ENCODE measurements at regions not wholly inside any gene's neighbourhood (a gene's known extent, or its start where the extent isn't known, plus 50 kb on each side); places are given as distances from the start of the nearest gene placed in this dataset.

DNA sequence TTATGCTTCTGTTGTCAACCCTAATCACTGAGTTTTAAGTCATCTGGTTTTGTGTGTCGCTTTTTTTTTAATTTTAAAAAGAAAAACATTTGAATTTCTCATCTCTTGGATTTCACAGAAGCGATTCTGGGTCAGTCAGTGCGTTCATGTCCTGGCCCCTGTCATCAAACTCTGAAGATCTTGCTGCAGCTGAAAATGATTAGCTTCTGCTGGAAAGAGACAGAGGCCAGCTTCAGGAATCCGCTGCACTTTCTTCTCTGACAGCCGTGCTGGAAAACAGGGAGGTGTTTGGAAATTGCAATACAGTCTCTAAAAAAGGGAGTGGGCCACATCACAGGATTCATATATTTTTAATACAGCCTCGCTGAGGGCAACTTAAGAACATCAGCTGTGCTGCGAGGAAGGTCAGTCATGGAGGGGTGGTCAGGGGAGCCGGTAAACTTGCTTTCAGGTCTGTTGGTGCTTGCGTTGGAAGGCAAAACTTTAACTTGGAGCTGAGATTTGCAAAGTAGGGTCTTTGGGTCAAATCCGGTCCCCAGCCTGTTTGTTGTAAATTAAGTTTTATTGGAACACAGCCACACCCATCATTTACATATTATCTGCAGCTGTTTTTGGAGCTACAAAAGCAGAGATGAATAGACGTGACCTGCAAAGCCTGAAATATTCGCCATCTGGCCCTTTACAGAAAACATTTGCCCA, 190.8 kb downstream of the AACS start:
- no peak overlapping the region for H3K4me2 ChIP-seq (ENCODE audit: insufficient read depth, insufficient read length, low read length)
- Mint-ChIP-seq H3K27me3 (ENCODE audit: low read depth) (peaks cover 5% of the 10 kb centered on the region; the same call in 1 of the 2 replicates), H3K4me1 (peaks cover 8% of the 10 kb centered on the region in 2 experiments), H3K4me3 (no peak overlapping the region), H3K27ac (no peak overlapping the region), H3K36me3 (ENCODE audit: insufficient read depth in 1 of 3, low read depth in 3 of 3) (peaks cover 4 to 32% (median 10%) of the 10 kb centered on the region in 3 experiments; a peak in 6 of 7 replicates), H3K9me3 (peaks cover 0 to 3% of the 10 kb centered on the region in 2 experiments; a peak in 1 of 5 replicates)
- WGBS (ENCODE audit: extremely low coverage, insufficient read length, low lambda C conversion rate), result no CpG with 5 or more reads among the region's 12 CpGs
- no peak overlapping the region for H2BK5ac ChIP-seq (ENCODE audit: insufficient read length, low read length)
- no peak overlapping the region for H3K14ac ChIP-seq (ENCODE audit: insufficient read depth, low read length)
- H3K23me2 ChIP-seq (ENCODE audit: insufficient read length, low read depth, low read length, poor library complexity, severe bottlenecking), result no peaks in the 10 kb centered on the region
- H3K27ac ChIP-seq (ENCODE audit: insufficient read length, low read depth, low read length), result no peak overlapping the region
- no peak overlapping the region for H3K18ac ChIP-seq (ENCODE audit: insufficient read length, low read depth, low read length)
- H3K4me1 ChIP-seq (ENCODE audit: insufficient read depth, low read length), result peaks cover 2% of the 10 kb centered on the region; the same call in 1 of the 2 replicates
- no peak overlapping the region for H2BK15ac ChIP-seq (ENCODE audit: low read depth, low read length)
- H4K91ac ChIP-seq (ENCODE audit: insufficient read length, low read depth, low read length), result no peak overlapping the region
- H3K4ac ChIP-seq (ENCODE audit: low read depth, low read length), result no peak overlapping the region
- no peaks in the 10 kb centered on the region for H4K20me1 ChIP-seq (ENCODE audit: control insufficient read depth, insufficient read depth, insufficient read length)
- H2BK120ac ChIP-seq (ENCODE audit: low read depth, low read length, poor library complexity, severe bottlenecking), result no peak overlapping the region
- H2BK20ac ChIP-seq (ENCODE audit: low read depth, low read length, poor library complexity, severe bottlenecking), result no peak overlapping the region
- H3K79me2 ChIP-seq (ENCODE audit: insufficient read depth, low read length), result peaks cover 1% of the 10 kb centered on the region; the same call in 1 of the 2 replicates
- H2AFZ ChIP-seq (ENCODE audit: low read length), result no peak overlapping the region
- no peak overlapping the region for H4K5ac ChIP-seq (ENCODE audit: insufficient read length, low read depth, low read length)
- H4K8ac ChIP-seq (replicated peaks; ENCODE audit: insufficient read length, low read depth, low read length), result no peak overlapping the region
- H3K27me3 ChIP-seq (ENCODE audit: insufficient read depth, low read length), result no peaks in the 10 kb centered on the region
- H3T11ph ChIP-seq (ENCODE audit: low read length), result no peak overlapping the region
- H3K79me1 ChIP-seq (ENCODE audit: insufficient read depth, low read depth, low read length, poor library complexity, severe bottlenecking), result peaks cover 4% of the 10 kb centered on the region
- H3K23ac ChIP-seq (ENCODE audit: insufficient read length, low read depth, low read length), result no peak overlapping the region
- H2AK5ac ChIP-seq (ENCODE audit: insufficient read length, low read length), result no peak overlapping the region
- no peak overlapping the region for H3K9ac ChIP-seq (ENCODE audit: extremely low read depth, insufficient read length, low read length)
- H2BK12ac ChIP-seq (ENCODE audit: insufficient read length, low read depth, low read length), result no peak overlapping the region
- H3K9me3 ChIP-seq (ENCODE audit: control insufficient read depth, low read depth, low read length), result peaks cover 4% of the 10 kb centered on the region
- no peak for DNase-seq
- no peak for TF ChIP-seq CTCF (conservative IDR thresholded peaks at IDR 0.05)
- H3K56ac ChIP-seq (ENCODE audit: insufficient read length, low read depth, low read length), result no peak overlapping the region

Data from H9 (cell line).